ENCODE measurements at regions not wholly inside any gene's neighbourhood (a gene's known extent, or its start where the extent isn't known, plus 50 kb on each side); places are given as distances from the start of the nearest gene placed in this dataset.

DNA sequence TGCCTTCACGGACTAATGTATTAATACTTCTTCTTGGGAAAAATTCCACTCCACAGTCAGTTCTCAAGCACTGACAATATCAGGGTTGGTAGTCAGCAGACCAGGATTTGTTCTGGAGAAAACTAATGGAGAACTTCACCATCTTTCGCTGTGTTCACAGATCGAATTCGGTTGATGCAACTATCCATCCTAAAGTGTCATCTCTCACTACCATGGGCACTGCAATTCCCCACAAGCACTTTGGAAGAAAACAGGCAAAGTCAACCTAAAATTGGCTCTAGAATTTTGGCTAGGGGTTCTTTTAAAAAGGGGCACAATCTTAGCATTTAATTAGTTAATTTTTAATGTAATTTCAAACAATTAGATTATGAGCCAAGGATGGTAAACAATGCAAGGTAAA, 164.4 kb downstream of the HGF start:
- H3K4me1 Mint-ChIP-seq, result no peaks in the 10 kb centered on the region
- H3K27me3 Mint-ChIP-seq, result no peaks in the 10 kb centered on the region
- no peak for ATAC-seq (ENCODE audit: low read depth in 2 of 2)

DNA sequence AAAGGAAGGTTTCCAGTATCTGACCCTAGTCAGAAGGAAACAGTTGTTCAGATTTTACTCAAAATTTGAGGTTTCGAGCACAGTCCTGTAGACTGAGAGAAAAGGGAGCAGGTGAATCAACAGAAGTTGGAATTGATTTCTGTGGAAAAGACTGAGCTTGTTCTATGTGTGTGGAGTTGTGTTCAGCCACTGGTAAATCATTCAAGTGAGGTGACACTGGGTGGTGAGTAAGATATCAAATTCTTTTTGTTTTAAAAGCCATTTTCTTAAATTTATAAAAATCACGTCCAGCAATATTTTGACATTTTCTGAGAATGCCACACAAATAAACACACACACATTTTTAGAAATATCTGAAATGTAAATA, 165.1 kb downstream of the HGF start:
- no peaks in the 10 kb centered on the region for H3K27me3 ChIP-seq (ENCODE audit: control insufficient read depth, insufficient read depth, low read length)
- DNase-seq (no peak), ATAC-seq (ENCODE audit: low read depth in 2 of 2) (no peak)
- no peak overlapping the region for H3K27ac Mint-ChIP-seq
- no peaks in the 10 kb centered on the region for H3K4me1 Mint-ChIP-seq
- no peak overlapping the region for H3K4me3 ChIP-seq (ENCODE audit: low read depth, low read length)
- H3K9me3 Mint-ChIP-seq, result peaks cover 0 to 11% (median 4%) of the 10 kb centered on the region in 7 donors
- no peaks in the 10 kb centered on the region for H3K36me3 Mint-ChIP-seq
- no peaks in the 10 kb centered on the region for H3K36me3 ChIP-seq (ENCODE audit: control insufficient read depth, insufficient read depth, low read length)
- H3K27me3 Mint-ChIP-seq, result no peaks in the 10 kb centered on the region
- no peak overlapping the region for H3K4me3 Mint-ChIP-seq
- H3K4me1 ChIP-seq (ENCODE audit: control insufficient read depth, insufficient read depth, low read length, poor library complexity, severe bottlenecking), result no peaks in the 10 kb centered on the region
- peaks cover 4% of the 10 kb centered on the region in 2 experiments for H3K9me3 ChIP-seq (ENCODE audit: control insufficient read depth in 2 of 2, low read length in 2 of 2)
- no peak overlapping the region for H3K27ac ChIP-seq (ENCODE audit: insufficient read depth, low read length, poor library complexity, severe bottlenecking)

More for the DNA sequence above, 164.4 kb downstream of the HGF start:
- Mint-ChIP-seq H3K36me3 (no peaks in the 10 kb centered on the region), H3K4me3 (no peak overlapping the region), H3K9me3 (peaks cover 0 to 4% (median 0%) of the 10 kb centered on the region in 7 donors), H3K27ac (no peak overlapping the region)
- no peaks in the 10 kb centered on the region for H3K27me3 ChIP-seq (ENCODE audit: control insufficient read depth, insufficient read depth, low read length)
- H3K27ac ChIP-seq (ENCODE audit: insufficient read depth, low read length, poor library complexity, severe bottlenecking), result no peak overlapping the region
- H3K4me1 ChIP-seq (ENCODE audit: control insufficient read depth, insufficient read depth, low read length, poor library complexity, severe bottlenecking), result no peaks in the 10 kb centered on the region
- no peak for DNase-seq
- H3K9me3 ChIP-seq (ENCODE audit: control insufficient read depth in 2 of 2, low read length in 2 of 2), result peaks cover 4% of the 10 kb centered on the region in 2 experiments
- no peaks in the 10 kb centered on the region for H3K36me3 ChIP-seq (ENCODE audit: control insufficient read depth, insufficient read depth, low read length)
- no peak overlapping the region for H3K4me3 ChIP-seq (ENCODE audit: low read depth, low read length)

DNA sequence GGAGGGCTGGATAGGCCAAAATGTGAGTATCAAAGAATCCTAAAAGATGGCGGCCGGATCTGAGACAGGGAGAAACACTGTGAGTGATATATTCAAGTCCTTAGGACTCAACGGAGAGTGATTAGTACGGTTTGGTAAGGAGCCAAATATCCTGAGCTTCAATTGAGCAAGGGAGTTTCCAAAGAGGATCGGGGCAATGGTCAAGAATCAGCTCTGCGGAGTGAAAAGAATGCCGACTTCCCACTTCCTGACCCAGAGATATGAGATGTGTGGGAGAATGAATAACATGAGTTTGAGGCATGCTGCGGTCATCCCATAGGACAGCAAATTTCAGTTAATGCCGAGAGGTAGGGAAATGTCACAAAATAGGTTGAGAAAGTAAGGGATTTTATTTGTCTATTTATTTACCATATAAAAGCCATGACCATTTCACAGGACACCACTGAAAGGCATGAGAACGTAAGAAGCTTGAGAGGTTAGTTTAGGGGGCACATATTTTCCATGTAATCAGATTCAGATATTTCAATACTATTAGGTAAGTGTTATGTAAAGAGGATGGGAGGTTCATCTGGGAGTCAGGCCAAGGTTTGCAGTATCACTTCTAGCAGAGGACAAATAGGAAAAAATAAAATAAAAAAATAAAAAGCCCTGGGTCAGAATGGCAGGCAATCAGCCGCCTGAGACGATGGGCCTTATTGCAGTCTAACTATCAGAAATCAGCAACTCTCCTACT, 165.6 kb downstream of the HGF start:
- H3K9me3 Mint-ChIP-seq, result peaks cover 0 to 13% (median 5%) of the 10 kb centered on the region in 7 donors
- no peaks in the 10 kb centered on the region for H3K4me1 ChIP-seq (ENCODE audit: control insufficient read depth, insufficient read depth, low read length, poor library complexity, severe bottlenecking)
- peaks cover 4% of the 10 kb centered on the region in 2 experiments for H3K9me3 ChIP-seq (ENCODE audit: control insufficient read depth in 2 of 2, low read length in 2 of 2)
- H3K27me3 Mint-ChIP-seq, result no peaks in the 10 kb centered on the region
- H3K27ac ChIP-seq (ENCODE audit: insufficient read depth, low read length, poor library complexity, severe bottlenecking), result no peak overlapping the region
- H3K4me1 Mint-ChIP-seq, result no peaks in the 10 kb centered on the region
- no peaks in the 10 kb centered on the region for H3K27me3 ChIP-seq (ENCODE audit: control insufficient read depth, insufficient read depth, low read length)
- no peak overlapping the region for H3K4me3 ChIP-seq (ENCODE audit: low read depth, low read length)
- DNase-seq, result no peak
- no peak overlapping the region for H3K4me3 Mint-ChIP-seq
- H3K36me3 ChIP-seq (ENCODE audit: control insufficient read depth, insufficient read depth, low read length), result no peaks in the 10 kb centered on the region
- no peaks in the 10 kb centered on the region for H3K36me3 Mint-ChIP-seq
- no peak for ATAC-seq (ENCODE audit: low read depth in 2 of 2)
- no peak overlapping the region for H3K27ac Mint-ChIP-seq

DNA sequence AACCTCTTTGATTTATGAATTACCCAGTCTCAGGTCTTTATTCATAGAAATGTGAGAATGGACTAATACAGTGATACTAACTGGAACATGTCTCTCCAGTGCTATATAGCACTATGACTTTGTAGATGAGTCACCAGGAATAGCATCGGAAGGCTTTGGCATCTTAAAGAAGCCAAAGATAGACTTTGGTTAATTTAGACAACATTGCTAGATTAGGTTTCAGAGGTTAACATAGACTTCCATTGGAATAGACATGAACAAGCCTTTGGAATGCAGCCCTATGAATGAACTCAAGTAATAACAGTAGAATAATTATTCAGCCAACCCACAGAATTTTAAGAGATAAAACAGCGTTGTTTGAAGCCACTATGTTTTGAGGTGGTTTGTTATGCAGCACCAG, 169.2 kb downstream of the HGF start:
- no peaks in the 10 kb centered on the region for H3K27me3 Mint-ChIP-seq
- Histone ChIP-seq H3K36me3 (ENCODE audit: control insufficient read depth, insufficient read depth, low read length) (no peaks in the 10 kb centered on the region), H3K9me3 (ENCODE audit: control insufficient read depth in 2 of 2, low read length in 2 of 2) (peaks cover 3 to 4% of the 10 kb centered on the region in 2 experiments), H3K27ac (ENCODE audit: insufficient read depth, low read length, poor library complexity, severe bottlenecking) (no peak overlapping the region), H3K4me3 (ENCODE audit: low read depth, low read length) (no peak overlapping the region), H3K27me3 (ENCODE audit: control insufficient read depth, insufficient read depth, low read length) (no peaks in the 10 kb centered on the region), H3K4me1 (ENCODE audit: control insufficient read depth, insufficient read depth, low read length, poor library complexity, severe bottlenecking) (no peaks in the 10 kb centered on the region)
- DNase-seq (no peak), ATAC-seq (ENCODE audit: low read depth in 2 of 2) (no peak)
- H3K36me3 Mint-ChIP-seq, result no peaks in the 10 kb centered on the region
- peaks cover 0 to 10% (median 4%) of the 10 kb centered on the region in 7 donors for H3K9me3 Mint-ChIP-seq
- no peak overlapping the region for H3K4me3 Mint-ChIP-seq
- H3K4me1 Mint-ChIP-seq, result no peaks in the 10 kb centered on the region
- no peak overlapping the region for H3K27ac Mint-ChIP-seq

DNA sequence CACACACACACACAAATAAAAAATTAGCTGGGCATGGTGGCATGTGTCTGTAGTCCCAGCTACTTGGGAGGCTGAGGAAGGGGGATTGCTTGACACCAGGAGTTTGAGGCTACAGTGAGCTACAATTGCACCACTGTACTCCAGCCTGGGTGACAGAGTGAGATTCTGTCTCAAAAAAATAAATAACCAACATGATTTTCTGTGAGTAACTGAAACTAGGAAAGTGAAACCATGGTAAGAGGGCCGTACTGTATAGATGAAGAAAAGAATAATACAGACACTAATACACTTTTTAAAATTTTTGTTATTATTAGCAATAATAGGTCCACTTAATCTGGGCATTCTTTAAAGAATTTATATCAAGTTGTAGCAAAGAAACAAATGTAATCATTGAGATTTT, 170.9 kb downstream of the HGF start:
- H3K9me3 ChIP-seq (ENCODE audit: control insufficient read depth in 2 of 2, low read length in 2 of 2), result peaks cover 3 to 4% of the 10 kb centered on the region in 2 experiments
- Mint-ChIP-seq H3K36me3 (no peaks in the 10 kb centered on the region), H3K27me3 (no peaks in the 10 kb centered on the region), H3K9me3 (peaks cover 0 to 15% (median 4%) of the 10 kb centered on the region in 7 donors), H3K4me1 (no peaks in the 10 kb centered on the region), H3K4me3 (no peak overlapping the region), H3K27ac (no peak overlapping the region)
- DNase-seq (no peak), ATAC-seq (ENCODE audit: low read depth in 2 of 2) (no peak)
- no peak overlapping the region for H3K27ac ChIP-seq (ENCODE audit: insufficient read depth, low read length, poor library complexity, severe bottlenecking)
- no peaks in the 10 kb centered on the region for H3K4me1 ChIP-seq (ENCODE audit: control insufficient read depth, insufficient read depth, low read length, poor library complexity, severe bottlenecking)
- no peaks in the 10 kb centered on the region for H3K27me3 ChIP-seq (ENCODE audit: control insufficient read depth, insufficient read depth, low read length)
- H3K36me3 ChIP-seq (ENCODE audit: control insufficient read depth, insufficient read depth, low read length), result no peaks in the 10 kb centered on the region
- H3K4me3 ChIP-seq (ENCODE audit: low read depth, low read length), result no peak overlapping the region

DNA sequence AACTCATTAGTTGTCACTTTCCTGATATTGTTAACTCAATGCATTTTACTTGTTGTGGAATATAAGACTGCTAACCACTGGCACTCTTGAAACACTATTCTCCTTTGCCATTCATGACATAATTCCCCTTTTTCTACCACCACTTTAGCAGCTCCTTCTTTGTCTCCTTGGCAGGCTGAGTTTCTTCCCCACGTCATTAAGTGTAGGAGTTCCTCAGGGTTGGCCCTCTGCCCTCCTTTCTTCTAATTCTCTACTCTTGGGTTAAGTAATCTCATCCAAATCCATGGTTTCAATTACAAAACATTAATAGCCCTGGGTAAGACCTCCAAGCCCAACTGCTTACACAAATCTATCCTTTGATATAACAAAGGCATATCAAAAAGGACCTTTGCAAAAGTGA, 175.1 kb downstream of the HGF start:
- no peak overlapping the region for H3K4me3 ChIP-seq (ENCODE audit: low read depth, low read length)
- Mint-ChIP-seq H3K4me1 (no peaks in the 10 kb centered on the region), H3K36me3 (no peaks in the 10 kb centered on the region), H3K27me3 (no peaks in the 10 kb centered on the region), H3K4me3 (no peak overlapping the region), H3K27ac (no peak overlapping the region), H3K9me3 (peaks cover under 1 to 10% (median 5%) of the 10 kb centered on the region in 7 donors)
- no peak for DNase-seq
- no peaks in the 10 kb centered on the region for H3K4me1 ChIP-seq (ENCODE audit: control insufficient read depth, insufficient read depth, low read length, poor library complexity, severe bottlenecking)
- no peaks in the 10 kb centered on the region for H3K36me3 ChIP-seq (ENCODE audit: control insufficient read depth, insufficient read depth, low read length)
- H3K27me3 ChIP-seq (ENCODE audit: control insufficient read depth, insufficient read depth, low read length), result no peaks in the 10 kb centered on the region
- no peak for ATAC-seq (ENCODE audit: low read depth in 2 of 2)
- no peak overlapping the region for H3K27ac ChIP-seq (ENCODE audit: insufficient read depth, low read length, poor library complexity, severe bottlenecking)
- no peaks in the 10 kb centered on the region for H3K9me3 ChIP-seq (ENCODE audit: control insufficient read depth in 2 of 2, low read length in 2 of 2)

DNA sequence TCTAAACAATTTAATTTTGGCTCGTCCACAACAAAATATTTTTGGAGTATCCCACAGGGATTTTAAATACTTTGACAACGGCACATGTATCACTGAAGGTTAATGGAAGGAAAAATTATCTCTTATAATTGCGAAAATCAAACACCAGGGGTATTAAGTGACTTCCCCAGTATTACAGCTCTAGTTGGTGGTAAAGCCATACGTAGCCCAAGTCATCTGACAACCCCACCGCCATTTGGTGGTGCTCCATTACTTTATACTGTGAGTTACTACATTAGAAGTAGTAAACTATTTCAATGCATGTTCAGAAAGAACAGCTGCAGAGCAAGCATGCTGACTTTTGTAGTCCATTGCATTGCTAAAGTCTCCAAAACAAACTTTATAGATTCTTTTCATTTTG, 179.7 kb downstream of the HGF start:
- H3K36me3 ChIP-seq (ENCODE audit: control insufficient read depth, insufficient read depth, low read length), result no peaks in the 10 kb centered on the region
- no peak overlapping the region for H3K4me3 ChIP-seq (ENCODE audit: low read depth, low read length)
- Mint-ChIP-seq H3K36me3 (no peaks in the 10 kb centered on the region), H3K27me3 (no peaks in the 10 kb centered on the region), H3K27ac (no peak overlapping the region), H3K9me3 (peaks cover 0 to 16% (median 6%) of the 10 kb centered on the region in 7 donors), H3K4me1 (no peaks in the 10 kb centered on the region), H3K4me3 (no peak overlapping the region)
- no peak overlapping the region for H3K27ac ChIP-seq (ENCODE audit: insufficient read depth, low read length, poor library complexity, severe bottlenecking)
- peaks cover 0 to 3% of the 10 kb centered on the region in 2 experiments for H3K9me3 ChIP-seq (ENCODE audit: control insufficient read depth in 2 of 2, low read length in 2 of 2)
- DNase-seq, result no peak
- H3K4me1 ChIP-seq (ENCODE audit: control insufficient read depth, insufficient read depth, low read length, poor library complexity, severe bottlenecking), result no peaks in the 10 kb centered on the region
- H3K27me3 ChIP-seq (ENCODE audit: control insufficient read depth, insufficient read depth, low read length), result no peaks in the 10 kb centered on the region
- no peak for ATAC-seq (ENCODE audit: low read depth in 2 of 2)

DNA sequence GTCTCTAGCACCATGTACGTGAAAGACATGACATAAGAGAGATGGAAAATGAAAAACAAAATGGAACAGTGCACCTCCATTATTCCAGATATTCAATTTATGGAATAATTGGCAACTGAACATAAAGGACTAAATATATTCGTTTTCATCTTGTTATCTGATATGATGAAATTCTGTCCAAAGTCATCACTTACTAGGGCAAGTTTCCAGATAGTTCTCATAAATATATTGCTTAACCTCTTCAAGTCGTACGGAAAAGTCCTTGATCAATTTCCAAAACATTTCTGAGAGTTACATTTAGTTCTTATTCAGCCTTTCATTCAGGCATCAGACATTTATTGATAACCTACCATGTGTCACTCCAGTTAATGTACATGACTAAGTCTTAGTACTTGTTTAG, 185.2 kb downstream of the HGF start:
- Mint-ChIP-seq H3K27ac (no peak overlapping the region), H3K27me3 (no peaks in the 10 kb centered on the region), H3K9me3 (peaks cover 1 to 22% (median 4%) of the 10 kb centered on the region in 7 donors), H3K4me3 (no peak overlapping the region), H3K36me3 (no peaks in the 10 kb centered on the region), H3K4me1 (no peaks in the 10 kb centered on the region)
- Histone ChIP-seq H3K4me3 (ENCODE audit: low read depth, low read length) (no peak overlapping the region), H3K27ac (ENCODE audit: insufficient read depth, low read length, poor library complexity, severe bottlenecking) (no peak overlapping the region), H3K9me3 (ENCODE audit: control insufficient read depth in 2 of 2, low read length in 2 of 2) (peaks cover 0 to 3% of the 10 kb centered on the region in 2 experiments), H3K27me3 (ENCODE audit: control insufficient read depth, insufficient read depth, low read length) (no peaks in the 10 kb centered on the region), H3K4me1 (ENCODE audit: control insufficient read depth, insufficient read depth, low read length, poor library complexity, severe bottlenecking) (no peaks in the 10 kb centered on the region), H3K36me3 (ENCODE audit: control insufficient read depth, insufficient read depth, low read length) (no peaks in the 10 kb centered on the region)
- DNase-seq, result no peak
- ATAC-seq (ENCODE audit: low read depth in 2 of 2), result no peak

Measured in CD4-positive, CD25-positive, alpha-beta regulatory T cell (primary cell).